Brain microvascular endothelial cell (primary cell): ENCODE measurements at regions not wholly inside any gene's neighbourhood (a gene's known extent, or its start where the extent isn't known, plus 50 kb on each side); places are given as distances from the start of the nearest gene placed in this dataset.
"Not testable (repeated sequence)": the region's sequence is repeated elsewhere in the genome, so short reads cannot be mapped to it uniquely, and the experiment has no call there.

Experiments
- DNase-seq: peaks from one replicate; pipeline ENCODE4 v3.0.0-alpha.2; 2020
- H3K27ac ChIP-seq: fragments of 250-450 bp; sonication (Bioruptor Pico); 2 replicates; pipeline ENCODE4 v1.5.1; 2020; ENCODE audit warnings: mild to moderate bottlenecking, moderate library complexity
- H3K27me3 ChIP-seq: fragments of 250-450 bp; sonication (Bioruptor Pico); replicated peaks from 2 replicates; pipeline ENCODE4 v1.5.1; 2020; ENCODE audit warnings: mild to moderate bottlenecking
- H3K36me3 ChIP-seq: fragments of 250-450 bp; sonication (Bioruptor Pico); replicated peaks from 2 replicates; pipeline ENCODE4 v1.5.1; 2020; ENCODE audit warnings: mild to moderate bottlenecking
- H3K4me3 ChIP-seq: 2 replicates; pipeline ENCODE4 v1.5.1; 2011; ENCODE audit warnings: low read depth, mild to moderate bottlenecking, control low read depth, low read length, moderate library complexity
- in situ Hi-C: cut with HindIII; loops from 2 replicates; pipeline ENCODE4 v1.10.0; 2017; ENCODE audit warnings: low sequenced_read_pairs, low pct_ligation_motif_present
- TF ChIP-seq, protein P1 (sequence below): IDR thresholded peaks from 2 replicates; pipeline ENCODE4 v1.5.1; 2011; ENCODE audit warnings: low read depth, mild to moderate bottlenecking, moderate library complexity, low read length, control low read depth, inconsistent platforms; ENCODE audit errors: missing control alignments

GRCh38 chr7:112958775-112959174, 127.9 kb downstream of the GPR85 start:
- TF ChIP-seq, protein P1, sequence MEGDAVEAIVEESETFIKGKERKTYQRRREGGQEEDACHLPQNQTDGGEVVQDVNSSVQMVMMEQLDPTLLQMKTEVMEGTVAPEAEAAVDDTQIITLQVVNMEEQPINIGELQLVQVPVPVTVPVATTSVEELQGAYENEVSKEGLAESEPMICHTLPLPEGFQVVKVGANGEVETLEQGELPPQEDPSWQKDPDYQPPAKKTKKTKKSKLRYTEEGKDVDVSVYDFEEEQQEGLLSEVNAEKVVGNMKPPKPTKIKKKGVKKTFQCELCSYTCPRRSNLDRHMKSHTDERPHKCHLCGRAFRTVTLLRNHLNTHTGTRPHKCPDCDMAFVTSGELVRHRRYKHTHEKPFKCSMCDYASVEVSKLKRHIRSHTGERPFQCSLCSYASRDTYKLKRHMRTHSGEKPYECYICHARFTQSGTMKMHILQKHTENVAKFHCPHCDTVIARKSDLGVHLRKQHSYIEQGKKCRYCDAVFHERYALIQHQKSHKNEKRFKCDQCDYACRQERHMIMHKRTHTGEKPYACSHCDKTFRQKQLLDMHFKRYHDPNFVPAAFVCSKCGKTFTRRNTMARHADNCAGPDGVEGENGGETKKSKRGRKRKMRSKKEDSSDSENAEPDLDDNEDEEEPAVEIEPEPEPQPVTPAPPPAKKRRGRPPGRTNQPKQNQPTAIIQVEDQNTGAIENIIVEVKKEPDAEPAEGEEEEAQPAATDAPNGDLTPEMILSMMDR: no peak
- H3K27me3 ChIP-seq: no peaks in the 10 kb centered on the region
- no peak overlapping the region for H3K27ac ChIP-seq
- in situ Hi-C loops: no loop called here
- H3K4me3 ChIP-seq: no peak overlapping the region
- no peaks in the 10 kb centered on the region for H3K36me3 ChIP-seq
- DNase-seq: no peak

GRCh38 chr7:112957901-112958300, 128.7 kb downstream of the GPR85 start:
- H3K4me3 ChIP-seq: no peak overlapping the region
- in situ Hi-C loops: no loop called here
- DNase-seq: no peak
- H3K36me3 ChIP-seq: no peaks in the 10 kb centered on the region
- no peaks in the 10 kb centered on the region for H3K27me3 ChIP-seq
- TF ChIP-seq, protein P1: no peak
- H3K27ac ChIP-seq: no peak overlapping the region

GRCh38 chr7:112953031-112953430, 133.6 kb downstream of the GPR85 start:
- H3K27ac ChIP-seq, H3K27me3 ChIP-seq, H3K36me3 ChIP-seq, in situ Hi-C loops, H3K4me3 ChIP-seq, DNase-seq: not testable (repeated sequence)

GRCh38 chr7:112951070-112951469, 135.6 kb downstream of the GPR85 start:
- Histone ChIP-seq H3K27me3 (no peaks in the 10 kb centered on the region), H3K27ac (no peak overlapping the region), H3K36me3 (no peaks in the 10 kb centered on the region), H3K4me3 (no peak overlapping the region)
- TF ChIP-seq, protein P1: no peak
- in situ Hi-C loops: no loop called here
- no peak for DNase-seq

DNA sequence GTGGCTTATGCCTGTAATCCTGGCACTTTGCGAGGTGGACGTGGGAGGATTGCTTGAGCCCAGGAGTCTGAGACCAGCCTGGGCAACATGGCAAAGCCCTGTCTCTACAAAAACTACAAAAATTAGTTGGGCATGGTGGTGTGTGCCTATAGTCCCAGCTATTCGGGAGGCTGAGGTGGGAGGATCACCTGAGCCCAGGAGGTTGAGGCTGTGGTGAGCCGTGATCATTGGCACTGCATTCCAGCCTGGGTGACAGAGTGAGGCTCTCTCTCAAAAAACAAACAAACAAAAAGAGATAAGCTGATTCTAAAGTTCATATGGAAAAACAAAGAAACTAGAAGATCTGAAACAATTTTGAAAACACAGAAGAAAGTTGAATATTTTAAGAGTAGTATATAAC, 136.9 kb downstream of the GPR85 start:
- not testable (repeated sequence) for DNase-seq

GRCh38 chr7:112946350-112946749, 140.3 kb downstream of the GPR85 start:
- Histone ChIP-seq H3K4me3 (no peak overlapping the region), H3K27me3 (no peaks in the 10 kb centered on the region), H3K27ac (no peak overlapping the region), H3K36me3 (no peaks in the 10 kb centered on the region)
- TF ChIP-seq, protein P1: no peak
- DNase-seq: no peak
- in situ Hi-C loops: no loop called here

More for the DNA sequence above, 136.9 kb downstream of the GPR85 start:
- H3K36me3 ChIP-seq, H3K27me3 ChIP-seq, H3K4me3 ChIP-seq, H3K27ac ChIP-seq, in situ Hi-C loops: not testable (repeated sequence)

DNA sequence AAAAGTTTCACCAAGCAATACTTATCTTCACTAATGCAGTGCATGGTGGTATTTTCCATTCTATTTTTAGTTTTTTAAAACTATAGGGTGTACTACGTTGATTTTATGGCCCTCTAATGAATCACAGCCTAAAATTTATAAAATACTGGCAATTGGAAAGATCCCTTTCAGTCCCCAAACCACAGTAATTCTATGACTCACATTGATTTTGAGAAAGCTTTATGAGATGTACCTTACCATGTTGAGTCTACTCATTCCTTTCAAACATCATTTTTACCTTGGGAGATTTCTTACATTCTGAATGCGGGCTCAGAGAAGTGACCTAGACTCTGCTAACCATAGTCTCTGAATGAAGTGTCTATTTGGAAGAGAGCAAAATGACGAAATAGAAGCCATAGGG, 141.6 kb downstream of the GPR85 start:
- in situ Hi-C loops: no loop called here
- no peak for DNase-seq
- no peak overlapping the region for H3K4me3 ChIP-seq
- no peak overlapping the region for H3K27ac ChIP-seq
- no peaks in the 10 kb centered on the region for H3K27me3 ChIP-seq
- TF ChIP-seq, protein P1: no peak
- H3K36me3 ChIP-seq: no peaks in the 10 kb centered on the region
